ENCODE measurements at regions not wholly inside any gene's neighbourhood (a gene's known extent, or its start where the extent isn't known, plus 50 kb on each side); places are given as distances from the start of the nearest gene placed in this dataset.
"Not testable (repeated sequence)": the region's sequence is repeated elsewhere in the genome, so short reads cannot be mapped to it uniquely, and the experiment has no call there.

DNA sequence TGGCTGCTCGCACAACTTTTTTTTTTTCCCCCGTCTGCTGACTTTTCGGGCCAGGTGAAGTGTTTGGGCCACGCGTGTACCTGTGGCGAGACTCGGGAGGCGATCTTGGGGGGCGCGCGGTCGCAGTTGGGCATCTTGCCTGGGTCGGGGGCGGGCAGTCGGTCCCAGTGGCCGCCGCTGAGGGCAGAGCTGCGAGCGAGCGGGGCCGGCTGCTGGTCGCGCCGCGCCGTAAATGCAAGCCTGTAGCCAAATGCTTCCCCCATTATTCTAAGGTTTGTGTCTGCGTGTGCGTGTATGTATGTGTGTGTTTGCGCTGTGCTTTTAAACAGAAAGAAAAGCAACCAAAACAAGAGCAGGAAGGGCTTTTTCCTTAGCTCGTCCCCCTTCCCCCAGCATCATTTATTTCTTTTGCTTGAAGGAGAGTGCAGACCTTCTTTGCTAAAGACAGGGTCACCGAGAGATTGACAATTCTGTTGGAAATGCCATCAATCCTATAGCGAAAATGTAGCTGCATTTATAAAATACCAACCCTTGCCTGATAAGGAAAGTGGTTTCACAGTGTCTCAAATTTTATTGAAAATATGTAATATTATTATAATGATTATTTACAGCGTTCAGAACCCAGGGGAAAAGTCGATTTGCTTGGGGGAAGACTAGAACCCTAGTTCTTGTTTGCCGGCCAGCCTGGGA is 143.2 kb upstream of the ZNF536 start:
- no peak for DNase-seq (ENCODE audit: low read depth in 3 of 3, low spot score in 1 of 3)

DNA sequence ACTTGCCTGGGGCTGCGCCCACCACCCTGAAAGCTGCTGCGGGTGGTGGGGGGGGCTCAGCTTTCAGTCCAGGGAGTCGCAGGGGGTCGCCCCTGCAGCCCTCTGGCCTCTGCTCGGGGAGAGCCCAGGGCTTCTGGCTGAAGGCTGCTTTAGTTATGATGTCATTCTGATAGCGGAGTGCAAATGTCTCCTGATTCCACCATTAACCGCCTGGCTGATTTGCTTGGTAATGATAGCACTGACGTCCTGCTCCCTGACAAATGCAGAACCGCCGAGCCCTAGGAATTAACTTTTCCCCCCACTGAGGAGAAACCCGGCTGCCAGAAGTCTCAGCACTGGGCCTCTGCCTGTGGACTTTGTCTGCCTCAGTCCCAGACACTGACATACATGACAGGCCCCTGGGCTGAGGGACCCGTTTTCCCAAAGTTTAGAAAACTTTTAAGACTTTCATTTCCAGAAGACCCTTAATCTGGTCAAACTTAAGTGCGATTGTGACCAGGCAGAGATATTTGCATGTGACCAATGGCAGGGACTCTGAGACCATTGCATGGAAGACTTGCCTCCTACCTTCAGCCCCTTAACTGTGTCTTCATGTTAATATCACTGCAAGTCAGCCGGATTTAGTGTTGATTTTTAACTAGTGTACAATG is 142.5 kb upstream of the ZNF536 start:
- DNase-seq (ENCODE audit: low read depth in 3 of 3, low spot score in 1 of 3), result no peak

DNA sequence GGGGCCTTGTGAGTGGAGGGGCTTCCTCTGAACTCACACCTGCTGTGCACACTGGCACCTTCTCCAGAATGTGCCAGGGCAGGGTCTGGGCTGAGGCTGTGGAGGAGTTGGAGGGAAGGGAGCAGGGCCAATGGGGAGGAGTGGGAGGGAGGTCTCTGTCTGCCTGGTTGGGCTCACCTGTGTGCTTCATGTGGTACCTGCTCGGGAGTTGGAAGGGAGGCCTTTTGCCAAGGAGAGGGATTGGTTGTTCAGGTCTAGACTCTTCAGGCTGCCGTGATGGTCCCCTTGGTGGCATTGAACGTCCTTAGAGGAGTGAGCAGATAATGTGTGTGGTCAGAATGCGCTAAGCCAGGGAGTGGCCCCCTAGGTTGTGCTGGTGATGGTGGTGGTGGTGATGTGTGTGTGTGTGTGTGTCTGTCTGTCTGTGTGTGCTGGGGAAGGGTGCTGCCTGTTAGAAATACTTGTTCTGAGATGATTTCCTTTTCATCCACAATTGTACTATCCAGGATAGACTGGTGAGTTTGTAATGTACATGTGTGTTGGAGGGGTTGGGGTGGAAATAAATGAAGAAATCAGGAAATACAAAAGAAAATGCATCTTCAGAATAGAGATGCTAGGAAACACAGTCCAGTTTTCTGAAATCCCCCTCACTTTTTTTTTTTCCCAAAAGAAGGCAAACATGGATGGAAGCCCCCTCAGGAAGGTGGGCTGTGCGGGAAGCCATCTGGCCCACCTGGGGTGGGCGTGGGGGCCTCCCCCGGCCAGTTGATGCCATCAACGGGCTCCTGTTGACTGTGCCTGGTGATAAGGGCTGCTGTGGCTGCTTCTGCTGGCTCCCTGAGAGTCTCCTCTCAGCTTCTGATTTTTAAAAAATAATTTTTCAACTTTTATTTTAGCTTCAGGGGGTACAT is 140.5 kb upstream of the ZNF536 start:
- no peak for DNase-seq (ENCODE audit: low read depth in 3 of 3, low spot score in 1 of 3)

DNA sequence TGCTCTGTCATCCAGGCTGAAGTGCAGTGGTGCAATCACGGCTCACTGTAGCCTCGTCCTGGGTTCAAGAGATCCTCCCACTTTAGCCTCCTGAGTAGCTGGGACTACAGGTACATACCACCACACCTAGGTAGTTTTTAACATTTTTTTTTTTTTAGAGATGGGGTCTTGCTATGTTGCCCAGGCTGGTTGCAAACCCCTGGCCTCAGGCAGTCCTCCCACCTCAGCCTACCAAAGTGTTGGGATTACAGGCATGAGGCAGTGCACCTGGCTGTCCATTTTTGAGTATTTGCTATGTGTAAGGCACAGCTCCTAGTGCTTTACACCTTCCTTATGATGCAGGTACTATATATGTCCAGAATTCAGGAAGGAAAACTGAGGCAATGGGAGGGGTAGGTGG is 138.8 kb upstream of the ZNF536 start:
- DNase-seq (ENCODE audit: low read depth in 3 of 3, low spot score in 1 of 3), result no peak

DNA sequence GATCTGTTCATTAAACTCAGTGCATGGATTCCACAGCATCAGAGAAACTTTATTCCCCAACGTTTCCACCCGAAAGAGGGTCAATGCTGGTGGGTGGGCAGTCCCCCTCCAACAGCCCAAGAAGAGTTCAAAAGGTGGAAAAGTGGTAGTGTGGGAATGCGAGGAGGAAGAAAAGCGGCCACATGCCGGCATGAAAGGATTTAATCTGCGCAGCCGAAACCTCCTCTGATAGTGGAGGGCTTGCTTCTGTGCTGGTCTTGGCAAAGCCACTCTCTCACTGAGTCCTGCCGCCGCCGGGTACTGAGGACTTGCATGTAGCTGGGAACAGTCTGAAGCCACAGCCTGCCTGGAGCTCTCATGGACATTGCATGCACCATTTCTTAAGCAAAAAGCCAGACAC is 136.2 kb upstream of the ZNF536 start:
- DNase-seq (ENCODE audit: low read depth in 3 of 3, low spot score in 1 of 3), result no peak

DNA sequence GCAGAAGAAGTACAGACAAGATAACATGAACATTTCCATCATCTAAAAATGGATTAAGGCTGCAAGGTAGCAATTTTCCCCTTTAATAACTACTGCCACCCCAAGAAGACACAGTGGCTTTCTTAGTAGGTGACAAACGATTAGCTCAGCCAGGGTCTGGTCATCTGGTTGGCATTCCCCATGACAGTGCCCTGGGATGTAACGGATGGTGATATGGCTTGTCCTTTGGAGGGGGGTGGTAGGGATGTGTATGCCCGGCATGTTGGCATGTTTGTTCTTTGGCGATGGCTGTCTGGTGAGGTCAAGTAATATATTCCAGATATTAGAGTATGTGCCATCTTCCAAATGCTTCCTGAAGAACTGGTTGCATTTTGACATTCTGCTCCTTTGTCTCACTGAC is 135.6 kb upstream of the ZNF536 start:
- DNase-seq (ENCODE audit: low read depth in 3 of 3, low spot score in 1 of 3), result no peak

DNA sequence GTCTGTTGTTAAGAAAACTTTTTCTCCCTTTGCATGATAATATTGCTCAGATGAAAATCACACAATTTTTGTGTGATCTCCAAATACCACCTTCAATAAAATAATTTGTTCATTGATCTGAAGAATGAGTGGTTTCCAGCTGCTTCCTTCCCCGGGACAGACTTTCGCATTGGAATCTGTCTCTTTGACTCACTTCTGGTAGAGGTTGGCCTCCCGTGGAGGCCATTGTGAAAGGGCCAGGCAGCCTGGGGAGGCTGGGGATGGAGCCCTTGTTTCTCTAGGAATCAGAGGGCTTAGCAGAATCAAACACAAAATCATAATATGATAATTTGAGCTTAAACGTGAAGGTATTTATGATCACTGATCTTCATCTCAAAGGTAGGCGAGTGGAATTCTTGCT is 135.0 kb upstream of the ZNF536 start:
- no peak for DNase-seq (ENCODE audit: low read depth in 3 of 3, low spot score in 1 of 3)

DNA sequence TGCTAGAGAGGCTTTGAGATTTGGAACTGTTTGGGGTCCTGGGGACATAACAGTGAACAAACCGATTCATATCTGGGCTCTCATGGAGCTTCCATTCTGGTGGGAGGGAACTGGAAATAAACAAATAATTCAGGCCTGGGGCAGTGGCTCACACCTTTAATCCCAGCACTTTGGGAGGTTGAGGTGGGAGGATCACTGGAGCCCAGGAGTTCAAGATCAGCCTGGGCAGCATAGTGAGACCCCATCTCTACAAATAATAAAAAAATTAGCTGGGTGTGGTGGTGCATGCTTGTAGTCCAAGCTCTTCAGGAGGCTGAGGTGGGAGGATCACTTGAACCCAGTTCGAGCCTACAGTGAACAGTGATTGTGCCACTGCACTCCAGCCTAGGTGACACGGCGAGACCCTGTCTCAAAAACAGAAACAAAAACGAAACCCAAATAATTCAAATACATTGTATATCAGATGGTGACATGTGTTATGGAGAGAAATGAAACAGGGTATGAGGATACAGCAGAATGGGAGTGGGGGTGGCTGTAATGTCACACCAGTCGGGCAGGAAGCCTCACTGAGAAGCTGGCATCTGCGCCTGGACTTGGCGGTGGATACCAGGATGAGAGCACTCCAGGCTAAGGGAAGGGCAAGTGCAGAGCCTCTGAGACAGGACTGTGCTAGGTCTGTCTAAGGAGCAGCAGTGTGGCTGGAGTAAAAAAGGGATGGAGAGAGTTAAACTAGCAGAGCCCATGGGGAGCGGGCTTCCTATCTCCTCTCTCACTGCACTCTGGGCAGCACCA is 131.1 kb upstream of the ZNF536 start:
- no peak for DNase-seq (ENCODE audit: low read depth in 3 of 3, low spot score in 1 of 3)

DNA sequence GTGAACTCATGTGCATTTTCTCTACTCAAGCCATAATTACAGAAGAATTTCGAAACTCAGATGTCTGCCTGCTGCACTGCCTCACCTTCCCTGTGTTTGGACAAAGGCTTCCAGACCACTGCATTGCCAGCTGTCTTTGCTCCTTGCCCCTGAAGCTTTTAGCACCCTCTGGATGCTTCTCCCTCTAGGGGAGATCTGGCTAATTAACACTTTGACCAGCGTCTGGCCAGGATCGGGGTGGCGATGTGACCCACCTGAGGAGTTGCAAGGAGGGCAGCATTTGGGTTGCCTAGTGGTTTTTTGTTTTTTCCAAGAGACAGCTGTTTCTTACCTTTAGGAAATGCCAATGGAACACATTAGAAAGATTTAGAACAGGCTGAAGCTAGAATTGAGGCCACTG is 127.7 kb upstream of the ZNF536 start:
- no peak for DNase-seq (ENCODE audit: low read depth in 3 of 3, low spot score in 1 of 3)

DNA sequence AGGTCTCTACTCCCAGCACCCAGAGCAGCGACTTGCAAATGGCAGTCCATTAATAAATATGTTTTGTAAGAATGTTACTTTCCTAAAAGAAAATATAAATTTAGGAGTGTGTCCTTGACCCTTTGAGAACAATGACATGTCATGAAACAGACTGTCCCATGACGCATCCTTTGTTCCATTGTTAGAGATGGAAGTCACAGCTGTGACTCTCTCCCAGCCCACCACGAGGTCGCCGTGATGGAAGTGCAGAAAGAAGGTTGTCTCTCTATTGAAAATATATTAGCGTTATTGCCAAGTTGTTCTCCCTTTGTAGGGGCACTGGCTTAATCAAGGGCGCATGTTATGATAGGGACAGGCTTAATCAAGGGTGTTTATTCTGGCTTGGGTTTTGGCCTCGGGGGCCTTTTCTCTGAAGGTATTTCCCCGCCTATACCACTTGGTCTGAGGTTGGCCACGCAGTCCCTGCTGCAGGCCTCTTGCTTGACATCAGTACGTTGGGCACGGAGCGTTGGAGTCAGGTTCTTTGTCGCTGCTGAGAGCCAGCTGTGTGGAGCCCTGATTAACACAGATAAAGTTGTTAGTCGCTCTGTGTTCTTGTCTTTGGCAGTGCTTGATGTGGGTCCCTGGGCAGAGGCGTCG is 126.7 kb upstream of the ZNF536 start:
- no peak for DNase-seq (ENCODE audit: low read depth in 3 of 3, low spot score in 1 of 3)

DNA sequence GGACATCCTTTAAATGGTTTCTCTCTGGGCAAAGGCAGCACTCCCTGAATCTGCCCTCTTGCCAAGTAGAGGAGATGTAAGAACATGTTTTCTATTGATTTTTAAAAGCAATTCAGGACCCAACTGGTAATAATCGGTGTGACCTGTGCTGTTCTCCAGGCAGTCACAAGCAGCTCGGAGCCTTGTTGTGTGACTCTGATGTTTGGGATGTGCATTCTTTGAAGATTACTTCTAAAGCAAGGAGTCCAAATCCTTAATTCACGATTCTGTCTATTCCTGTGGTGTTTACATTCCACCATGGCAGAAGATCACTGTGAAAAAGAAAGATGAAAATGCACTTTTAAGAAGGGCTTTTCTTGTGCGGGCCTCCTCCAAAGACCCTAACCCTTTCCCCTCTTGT is 122.3 kb upstream of the ZNF536 start:
- no peak for DNase-seq (ENCODE audit: low read depth in 3 of 3, low spot score in 1 of 3)

DNA sequence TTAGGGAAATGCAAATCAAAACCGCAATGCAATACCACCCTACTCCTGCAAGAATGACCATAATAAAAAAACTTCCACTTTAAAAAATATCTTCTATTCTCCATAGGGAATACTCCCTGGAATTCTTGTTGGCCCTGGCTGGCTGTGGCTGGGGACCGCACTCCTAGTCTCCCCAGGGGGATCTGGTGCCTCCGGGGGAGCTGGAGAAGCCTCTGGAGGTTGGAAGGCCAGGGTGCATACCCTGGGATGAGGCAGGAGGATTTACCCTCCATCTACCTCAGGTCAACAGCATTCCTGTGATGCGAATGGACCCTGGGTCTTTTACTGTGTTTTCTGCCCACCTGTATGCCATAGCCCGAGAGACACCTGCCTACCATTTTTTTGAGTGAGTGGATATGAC is 120.0 kb upstream of the ZNF536 start:
- DNase-seq (ENCODE audit: low read depth in 3 of 3, low spot score in 1 of 3), result no peak

DNA sequence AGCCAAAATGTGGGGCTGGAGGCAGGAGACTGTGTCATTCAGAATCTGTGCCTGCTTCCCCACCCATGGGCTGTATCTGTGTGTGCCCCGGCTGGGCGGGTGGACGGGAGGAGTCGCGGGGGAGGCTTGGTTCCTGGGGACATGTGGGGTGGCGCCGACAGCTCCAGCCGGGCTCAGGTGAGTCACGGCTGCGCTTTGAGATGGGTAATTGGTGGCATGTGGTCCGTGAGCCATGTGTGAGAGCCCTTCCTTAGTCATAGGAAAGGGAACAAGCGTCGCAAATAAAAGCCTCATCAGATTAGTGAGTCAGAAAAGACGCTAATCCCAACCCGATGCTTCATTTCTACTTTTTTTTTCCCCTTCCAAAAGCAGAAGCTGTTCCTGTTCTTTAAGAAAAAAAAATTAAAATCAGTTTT is 118.6 kb upstream of the ZNF536 start:
- no peak for DNase-seq (ENCODE audit: low read depth in 3 of 3, low spot score in 1 of 3)

DNA sequence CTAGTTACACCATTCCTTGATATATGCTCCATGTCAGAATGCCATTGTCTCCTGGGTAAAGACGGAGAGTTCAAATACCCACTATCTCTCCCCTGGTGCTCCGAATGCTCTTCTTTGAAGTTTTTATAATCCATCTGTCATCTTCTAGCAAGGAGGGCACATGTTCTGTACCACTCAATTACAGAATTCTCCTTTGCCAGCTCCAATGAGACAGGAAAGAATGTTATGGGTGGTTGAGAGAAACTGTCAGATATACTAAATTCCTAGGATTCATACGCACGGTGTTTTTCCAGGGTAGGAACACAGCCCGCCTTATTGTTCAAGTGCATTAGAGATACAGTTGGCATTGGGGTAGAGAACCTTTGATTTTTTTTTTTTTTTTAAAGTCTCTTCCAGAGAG is 118.0 kb upstream of the ZNF536 start:
- DNase-seq (ENCODE audit: low read depth in 3 of 3, low spot score in 1 of 3), result no peak

DNA sequence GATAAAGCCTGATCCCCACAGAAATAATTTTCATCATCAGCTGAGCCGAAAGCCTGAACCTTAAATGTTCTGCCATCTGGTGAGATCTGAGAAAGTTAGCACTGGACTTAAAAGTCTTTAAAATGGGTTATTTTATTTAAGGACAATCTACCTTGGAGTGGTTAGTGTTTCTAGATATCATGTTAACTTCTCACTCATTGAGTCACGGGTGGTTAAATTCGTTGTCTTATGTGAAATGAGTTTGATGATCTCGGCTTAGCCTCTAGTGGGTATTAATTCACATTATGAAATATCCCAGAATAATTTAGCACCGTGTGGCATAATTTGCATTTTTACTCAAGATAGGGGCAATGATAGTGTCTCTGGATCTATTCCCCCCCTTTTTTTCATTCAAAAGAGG is 117.4 kb upstream of the ZNF536 start:
- no peak for DNase-seq (ENCODE audit: low read depth in 3 of 3, low spot score in 1 of 3)

DNA sequence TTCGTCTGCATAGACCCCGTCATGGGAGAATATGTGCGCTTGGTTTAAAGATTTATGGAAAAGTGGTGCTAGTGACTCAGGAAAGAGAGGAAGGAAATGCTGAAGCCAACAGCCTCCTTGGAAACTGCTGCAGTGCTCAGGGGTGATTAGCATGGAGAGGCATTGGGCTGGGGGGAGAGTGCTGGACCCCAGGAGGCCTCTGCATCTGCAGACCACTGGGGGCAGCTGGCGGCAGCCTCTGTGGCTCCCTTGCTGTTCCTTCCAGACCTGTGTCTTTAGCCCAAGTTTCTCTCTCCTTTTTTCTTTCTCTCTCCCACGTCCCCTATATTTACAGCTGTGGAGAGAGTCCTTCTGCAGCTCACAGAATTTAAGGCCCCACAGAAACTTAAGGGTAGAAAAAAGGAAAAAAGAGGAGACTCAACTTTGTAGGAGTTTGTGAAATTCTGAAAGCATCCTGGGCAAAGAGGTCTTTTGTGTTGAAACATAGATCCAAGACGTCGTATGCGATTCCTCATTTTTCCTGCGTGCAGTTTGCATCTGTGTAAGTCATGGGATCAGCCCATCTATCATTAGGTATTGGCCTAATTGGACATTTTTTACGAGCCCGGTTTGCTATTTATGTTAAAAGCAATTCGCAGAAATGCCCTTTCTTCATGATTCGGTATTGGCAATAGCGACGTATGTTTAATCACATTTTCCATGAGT is 116.2 kb upstream of the ZNF536 start:
- no peak for DNase-seq (ENCODE audit: low read depth in 3 of 3, low spot score in 1 of 3)

DNA sequence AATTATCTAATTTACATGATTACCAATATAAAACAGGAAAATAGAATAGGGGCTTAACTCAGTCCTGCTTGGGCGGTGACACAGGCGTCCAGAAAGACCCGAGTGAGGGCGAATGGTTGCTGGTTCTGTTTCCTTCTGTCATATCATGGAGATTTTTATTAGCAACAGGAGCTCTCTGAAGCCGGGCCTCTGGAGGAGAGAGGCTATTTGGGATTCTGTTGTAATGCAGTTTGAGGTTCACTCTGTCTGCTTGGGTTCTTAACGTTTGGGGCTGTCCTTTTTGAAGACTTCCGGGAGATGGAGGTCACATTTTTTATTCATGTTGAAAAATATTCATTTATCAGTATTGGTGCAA is 115.7 kb upstream of the ZNF536 start:
- DNase-seq (ENCODE audit: low read depth in 3 of 3, low spot score in 1 of 3), result no peak

DNA sequence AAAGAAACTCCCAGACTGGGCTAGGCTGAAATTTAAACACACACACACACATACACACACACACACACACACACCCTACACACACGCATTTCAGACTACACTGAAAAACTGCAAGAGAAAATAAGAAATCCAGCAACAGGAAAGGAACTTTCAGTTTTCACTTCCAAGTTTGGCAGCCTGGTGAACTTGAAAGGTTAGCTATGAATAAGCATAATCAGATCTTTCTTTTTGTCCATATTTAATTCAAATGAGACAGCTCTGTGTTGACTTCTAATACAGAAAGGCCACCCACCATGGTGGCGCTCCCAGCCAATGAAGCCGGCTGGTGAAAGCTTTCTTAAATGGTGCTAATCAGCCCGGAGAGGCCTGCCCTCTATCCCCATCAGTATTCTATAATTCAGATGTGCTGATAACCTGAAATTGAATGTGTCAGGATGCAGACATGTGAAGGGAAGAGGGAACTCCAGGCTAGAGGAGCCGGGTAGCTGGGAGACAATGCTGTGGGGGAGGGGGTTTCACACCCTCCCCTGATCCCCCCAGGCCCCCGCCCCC is 108.3 kb upstream of the ZNF536 start:
- no peak for DNase-seq (ENCODE audit: low read depth in 3 of 3, low spot score in 1 of 3)

DNA sequence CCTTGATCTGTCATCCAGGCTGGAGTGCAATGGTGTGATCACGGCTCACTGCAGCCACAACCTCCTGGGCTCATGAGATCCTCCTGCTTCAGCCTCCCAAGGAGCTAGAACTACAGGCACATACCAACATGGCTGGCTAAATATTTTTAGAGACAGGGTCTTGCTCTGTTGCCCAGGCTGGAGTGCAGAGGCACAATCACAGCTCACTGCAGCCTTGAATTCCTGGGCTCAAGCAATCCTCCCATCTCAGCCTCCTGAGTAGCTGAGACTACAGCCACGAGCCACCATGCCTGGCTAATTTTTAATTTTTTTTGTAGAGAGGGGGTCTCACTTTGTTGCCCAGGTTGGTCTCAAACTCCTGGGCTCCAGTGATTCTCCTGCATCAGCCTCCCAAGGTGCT is 106.3 kb upstream of the ZNF536 start:
- DNase-seq (ENCODE audit: low read depth in 3 of 3, low spot score in 1 of 3), result not testable (repeated sequence)

DNA sequence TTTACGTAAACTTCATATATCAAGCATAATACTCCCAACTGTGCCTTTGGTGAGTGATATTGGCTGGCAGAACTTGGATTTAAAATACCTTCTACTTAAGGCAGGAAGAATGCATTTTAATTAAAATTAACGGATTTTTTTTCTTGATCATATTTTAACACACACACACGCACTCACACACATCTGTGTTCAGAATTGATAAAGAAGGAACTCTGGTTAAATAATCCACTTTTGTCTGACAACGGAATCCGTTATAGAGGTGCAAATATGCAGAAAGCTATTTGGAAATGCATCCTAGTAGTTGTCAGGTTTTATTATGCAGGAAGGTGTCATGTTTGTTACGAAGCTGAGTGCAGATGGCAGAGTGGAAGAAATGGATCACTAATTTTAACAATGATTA is 105.5 kb upstream of the ZNF536 start:
- no peak for DNase-seq (ENCODE audit: low read depth in 3 of 3, low spot score in 1 of 3)

Measured in stimulated activated CD4-positive, alpha-beta T cell treated with anti-CD3 and anti-CD28 coated beads, TNF-alpha, amount 100 ng/mL, for 1 hour (primary cell).